ENCODE measurements at regions not wholly inside any gene's neighbourhood (a gene's known extent, or its start where the extent isn't known, plus 50 kb on each side); places are given as distances from the start of the nearest gene placed in this dataset.
A peak's percentile ranks its signal among the peaks of the same experiment; 100 is the strongest.

GRCh38 chr9:28758971-28759370 is 1185.7 kb upstream of the C9orf72 start:
- Histone ChIP-seq H3K9me3 (ENCODE audit: control insufficient read depth, low read length) (no peaks in the 10 kb centered on the region), H3K36me3 (ENCODE audit: control insufficient read depth, insufficient read depth, low read length) (no peaks in the 10 kb centered on the region), H3K9ac (ENCODE audit: extremely low read depth, low read length, poor library complexity, severe bottlenecking) (no peak overlapping the region), H3K27me3 (ENCODE audit: control insufficient read depth, insufficient read depth, low read length, poor library complexity, severe bottlenecking) (no peaks in the 10 kb centered on the region), H3K4me3 (ENCODE audit: low read length) (no peak overlapping the region), H3K27ac (ENCODE audit: low read depth, low read length) (no peak overlapping the region), H3K4me1 (ENCODE audit: control insufficient read depth, insufficient read depth, low read length) (peaks cover 4% of the 10 kb centered on the region)
- Mint-ChIP-seq H3K4me3 (no peak overlapping the region), H3K27ac (no peak overlapping the region), H3K4me1 (peaks cover 33% of the 10 kb centered on the region), H3K36me3 (ENCODE audit: low read depth) (peaks cover 11% of the 10 kb centered on the region), H3K27me3 (ENCODE audit: insufficient read depth) (no peaks in the 10 kb centered on the region), H3K9me3 (peaks cover 14% of the 10 kb centered on the region)
- TF ChIP-seq CTCF (conservative IDR thresholded peaks at IDR 0.05) = no peak
- 71 to 93% methylated on average over 1 of the region's 1 CpG for WGBS, 2 experiments (ENCODE audit: insufficient coverage in 1 of 2, insufficient read length in 1 of 2)
- DNase-seq = no peak

- Histone ChIP-seq H3K27me3 (ENCODE audit: control insufficient read depth, insufficient read depth, low read length, poor library complexity, severe bottlenecking) (no peaks in the 10 kb centered on the region), H3K9ac (ENCODE audit: extremely low read depth, low read length, poor library complexity, severe bottlenecking) (no peak overlapping the region), H3K4me1 (ENCODE audit: control insufficient read depth, insufficient read depth, low read length) (peaks cover 4% of the 10 kb centered on the region), H3K27ac (ENCODE audit: low read depth, low read length) (no peak overlapping the region), H3K36me3 (ENCODE audit: control insufficient read depth, insufficient read depth, low read length) (no peaks in the 10 kb centered on the region), H3K9me3 (ENCODE audit: control insufficient read depth, low read length) (peaks cover 24% of the 10 kb centered on the region), H3K4me3 (ENCODE audit: low read length) (no peak overlapping the region)
- Mint-ChIP-seq H3K36me3 (ENCODE audit: low read depth) (peaks cover 18% of the 10 kb centered on the region), H3K4me3 (peak overlapping the region; percentile 11), H3K27me3 (ENCODE audit: insufficient read depth) (no peaks in the 10 kb centered on the region), H3K4me1 (peaks cover 30% of the 10 kb centered on the region), H3K9me3 (peaks cover 15% of the 10 kb centered on the region), H3K27ac (peak overlapping the region; percentile 89)
- TF ChIP-seq CTCF (conservative IDR thresholded peaks at IDR 0.05) = no peak
- WGBS, 2 experiments (ENCODE audit: insufficient coverage in 1 of 2, insufficient read length in 1 of 2) = no CpG with 5 or more reads among the region's 1 CpG
- no peak for DNase-seq
Observed at GRCh38 chr9:28762167-28762566, 1188.9 kb upstream of the C9orf72 start.

GRCh38 chr9:28764532-28764931 is 1191.3 kb upstream of the C9orf72 start:
- 100% methylated on average over 1 of the region's 1 CpG; no CpG with 5 or more reads in 1 of the 2 experiments for WGBS, 2 experiments (ENCODE audit: insufficient coverage in 1 of 2, insufficient read length in 1 of 2)
- no peak for DNase-seq
- H3K27me3 Mint-ChIP-seq (ENCODE audit: insufficient read depth) = no peaks in the 10 kb centered on the region
- Histone ChIP-seq H3K4me1 (ENCODE audit: control insufficient read depth, insufficient read depth, low read length) (peaks cover 4% of the 10 kb centered on the region), H3K9me3 (ENCODE audit: control insufficient read depth, low read length) (peaks cover 24% of the 10 kb centered on the region), H3K27ac (ENCODE audit: low read depth, low read length) (no peak overlapping the region), H3K9ac (ENCODE audit: extremely low read depth, low read length, poor library complexity, severe bottlenecking) (no peak overlapping the region), H3K36me3 (ENCODE audit: control insufficient read depth, insufficient read depth, low read length) (no peaks in the 10 kb centered on the region), H3K27me3 (ENCODE audit: control insufficient read depth, insufficient read depth, low read length, poor library complexity, severe bottlenecking) (no peaks in the 10 kb centered on the region), H3K4me3 (ENCODE audit: low read length) (no peak overlapping the region)
- no peak for TF ChIP-seq CTCF (conservative IDR thresholded peaks at IDR 0.05)
- no peak overlapping the region for H3K4me3 Mint-ChIP-seq
- peaks cover 15% of the 10 kb centered on the region for H3K36me3 Mint-ChIP-seq (ENCODE audit: low read depth)
- no peak overlapping the region for H3K27ac Mint-ChIP-seq
- H3K4me1 Mint-ChIP-seq = peaks cover 30% of the 10 kb centered on the region
- H3K9me3 Mint-ChIP-seq = peaks cover 13% of the 10 kb centered on the region
